Ovary (tissue), 3 donors: ENCODE measurements at regions not wholly inside any gene's neighbourhood (a gene's known extent, or its start where the extent isn't known, plus 50 kb on each side); places are given as distances from the start of the nearest gene placed in this dataset.

Experiments used
- EP300 ChIP-seq: sonication (generic); formaldehyde crosslinking; IDR thresholded peaks from one replicate; pipeline ENCODE4 v1.6.1; 2017; ENCODE audit warnings: antibody characterized with exemption
- POLR2A ChIP-seq: fragments of 450-650 bp; IDR thresholded peaks from one replicate; pipeline ENCODE4 v1.6.1; 2017; ENCODE audit warnings: antibody characterized with exemption, mild to moderate bottlenecking, moderate library complexity
- TF ChIP-seq, protein P1 (sequence below), 3 donors: fragments of 450-650 bp in 2 of 3; fragments of 200-600 bp in 1 of 3; IDR thresholded peaks; one replicate each; pipeline versions ENCODE4 v1.5.1 to v1.8.0; 2016 to 2022; ENCODE audit warnings: antibody characterized with exemption in 3 of 3, mild to moderate bottlenecking in 1 of 3
- donor health status: DM: no; HTN: no; CAD: no.

DNA sequence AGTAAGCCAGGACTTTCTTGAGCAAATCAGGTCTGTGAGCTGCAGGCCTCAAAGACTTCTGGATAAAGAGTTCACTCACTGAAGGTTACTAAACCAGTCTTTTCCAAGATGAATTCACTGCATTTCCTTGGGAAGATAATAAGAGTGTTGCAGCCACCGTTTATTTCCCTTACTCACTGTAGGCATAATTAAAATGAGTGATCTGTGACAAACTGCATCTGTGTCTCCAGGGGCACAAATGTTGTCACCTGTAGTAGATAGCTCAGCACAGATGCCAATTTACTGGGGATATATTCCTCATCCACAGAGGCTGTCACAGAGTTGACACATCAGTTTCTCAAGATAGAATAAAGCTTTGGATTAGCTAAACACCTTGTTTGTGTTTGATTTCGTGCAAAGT, 580.2 kb downstream of the SPRY1 start:
- TF ChIP-seq, protein P1, sequence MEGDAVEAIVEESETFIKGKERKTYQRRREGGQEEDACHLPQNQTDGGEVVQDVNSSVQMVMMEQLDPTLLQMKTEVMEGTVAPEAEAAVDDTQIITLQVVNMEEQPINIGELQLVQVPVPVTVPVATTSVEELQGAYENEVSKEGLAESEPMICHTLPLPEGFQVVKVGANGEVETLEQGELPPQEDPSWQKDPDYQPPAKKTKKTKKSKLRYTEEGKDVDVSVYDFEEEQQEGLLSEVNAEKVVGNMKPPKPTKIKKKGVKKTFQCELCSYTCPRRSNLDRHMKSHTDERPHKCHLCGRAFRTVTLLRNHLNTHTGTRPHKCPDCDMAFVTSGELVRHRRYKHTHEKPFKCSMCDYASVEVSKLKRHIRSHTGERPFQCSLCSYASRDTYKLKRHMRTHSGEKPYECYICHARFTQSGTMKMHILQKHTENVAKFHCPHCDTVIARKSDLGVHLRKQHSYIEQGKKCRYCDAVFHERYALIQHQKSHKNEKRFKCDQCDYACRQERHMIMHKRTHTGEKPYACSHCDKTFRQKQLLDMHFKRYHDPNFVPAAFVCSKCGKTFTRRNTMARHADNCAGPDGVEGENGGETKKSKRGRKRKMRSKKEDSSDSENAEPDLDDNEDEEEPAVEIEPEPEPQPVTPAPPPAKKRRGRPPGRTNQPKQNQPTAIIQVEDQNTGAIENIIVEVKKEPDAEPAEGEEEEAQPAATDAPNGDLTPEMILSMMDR (IDR thresholded peaks at IDR 0.05) = no peak
- TF ChIP-seq POLR2A (no peak), EP300 (no peak)
